22Rv1 (cell line): ENCODE measurements at regions not wholly inside any gene's neighbourhood (a gene's known extent, or its start where the extent isn't known, plus 50 kb on each side); places are given as distances from the start of the nearest gene placed in this dataset.
"Not testable (repeated sequence)": the region's sequence is repeated elsewhere in the genome, so short reads cannot be mapped to it uniquely, and the experiment has no call there.

Experiments used
- H3K27ac ChIP-seq: fragments of 450-650 bp; 2 replicates; pipeline ENCODE4 v1.5.1; 2017
- ZFX ChIP-seq: fragments of 450-650 bp; IDR thresholded peaks from 2 replicates; pipeline ENCODE4 v1.6.1; 2017; ENCODE audit warnings: antibody characterized with exemption, borderline replicate concordance
- TF ChIP-seq, protein P1 (sequence below): fragments of 450-650 bp; IDR thresholded peaks from 2 replicates; pipeline ENCODE4 v1.5.1; 2017; ENCODE audit warnings: mild to moderate bottlenecking

DNA sequence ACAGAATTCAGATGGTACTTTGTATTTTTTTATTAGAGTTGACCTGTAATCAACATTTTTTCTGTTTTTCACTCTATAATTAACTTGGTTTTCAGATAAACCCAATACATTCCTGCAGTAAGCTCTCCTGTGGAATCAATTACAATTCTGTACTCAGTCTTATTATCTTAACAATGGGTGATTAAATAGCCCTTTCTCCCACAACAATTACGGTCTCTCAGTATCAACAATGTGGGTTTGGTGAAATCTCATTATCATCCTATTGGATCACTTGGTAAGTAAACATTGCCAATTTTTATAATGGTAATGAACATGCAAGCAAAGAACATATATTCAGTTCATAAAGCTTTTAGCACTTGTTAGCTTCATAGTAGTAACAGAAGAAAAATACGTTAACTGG, 438.9 kb upstream of the EPHA7 start:
- no peak for TF ChIP-seq ZFX
- TF ChIP-seq, protein P1, sequence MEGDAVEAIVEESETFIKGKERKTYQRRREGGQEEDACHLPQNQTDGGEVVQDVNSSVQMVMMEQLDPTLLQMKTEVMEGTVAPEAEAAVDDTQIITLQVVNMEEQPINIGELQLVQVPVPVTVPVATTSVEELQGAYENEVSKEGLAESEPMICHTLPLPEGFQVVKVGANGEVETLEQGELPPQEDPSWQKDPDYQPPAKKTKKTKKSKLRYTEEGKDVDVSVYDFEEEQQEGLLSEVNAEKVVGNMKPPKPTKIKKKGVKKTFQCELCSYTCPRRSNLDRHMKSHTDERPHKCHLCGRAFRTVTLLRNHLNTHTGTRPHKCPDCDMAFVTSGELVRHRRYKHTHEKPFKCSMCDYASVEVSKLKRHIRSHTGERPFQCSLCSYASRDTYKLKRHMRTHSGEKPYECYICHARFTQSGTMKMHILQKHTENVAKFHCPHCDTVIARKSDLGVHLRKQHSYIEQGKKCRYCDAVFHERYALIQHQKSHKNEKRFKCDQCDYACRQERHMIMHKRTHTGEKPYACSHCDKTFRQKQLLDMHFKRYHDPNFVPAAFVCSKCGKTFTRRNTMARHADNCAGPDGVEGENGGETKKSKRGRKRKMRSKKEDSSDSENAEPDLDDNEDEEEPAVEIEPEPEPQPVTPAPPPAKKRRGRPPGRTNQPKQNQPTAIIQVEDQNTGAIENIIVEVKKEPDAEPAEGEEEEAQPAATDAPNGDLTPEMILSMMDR: no peak
- no peak overlapping the region for H3K27ac ChIP-seq

DNA sequence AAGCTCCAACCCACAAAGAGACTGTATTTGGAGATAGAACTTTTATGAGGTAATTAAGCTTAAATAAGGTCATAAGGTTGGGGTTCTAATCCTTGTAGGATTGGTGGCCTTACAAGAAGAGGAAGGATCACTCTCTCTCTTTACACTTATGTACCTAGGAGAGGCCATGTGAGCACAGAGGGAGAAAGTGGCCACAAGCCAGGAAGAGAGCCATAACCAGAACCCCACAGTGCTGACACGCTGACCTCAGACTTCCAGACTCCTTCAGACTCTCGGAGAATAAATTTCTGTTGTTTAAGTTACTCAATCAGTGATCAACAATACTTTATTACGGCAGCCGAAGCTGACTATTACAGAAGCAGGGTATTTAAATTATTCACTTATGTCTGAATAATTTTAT, 430.5 kb upstream of the EPHA7 start:
- TF ChIP-seq ZFX: no peak
- TF ChIP-seq, protein P1: no peak

DNA sequence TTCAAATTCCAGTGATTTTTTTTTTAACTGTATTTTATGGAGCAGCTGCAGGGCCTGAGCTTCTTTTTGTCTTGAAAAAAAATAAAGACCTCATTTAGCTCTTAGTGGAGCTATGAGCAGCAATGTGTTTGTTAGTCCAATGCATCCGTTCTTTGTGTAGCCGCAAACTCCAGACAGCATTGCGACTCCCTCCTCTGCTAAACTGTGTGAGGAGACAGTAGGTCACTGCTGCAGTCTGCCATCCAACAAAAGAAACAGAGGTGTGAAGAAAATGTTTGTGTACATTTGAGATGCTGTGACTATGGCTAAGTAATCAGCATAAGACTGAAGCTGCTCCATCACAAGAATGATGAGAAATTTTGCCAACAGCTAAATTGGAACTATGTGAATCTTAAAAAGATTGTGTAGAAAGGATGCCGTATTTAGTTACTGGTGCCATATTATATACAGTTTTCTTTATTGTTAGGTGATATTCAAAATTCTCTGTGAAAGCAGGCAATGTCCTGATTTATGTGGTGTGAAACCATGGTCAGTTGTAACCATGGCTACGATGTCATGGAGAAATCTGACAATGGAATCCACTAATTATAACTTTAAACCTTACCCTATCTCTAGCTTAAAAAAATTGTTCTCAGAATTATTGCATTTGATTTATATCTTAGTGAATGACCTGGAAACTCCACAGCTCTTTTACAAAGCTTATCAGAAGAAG, 428.8 kb upstream of the EPHA7 start:
- TF ChIP-seq ZFX: no peak
- no peak overlapping the region for H3K27ac ChIP-seq

More for the DNA sequence above, 430.5 kb upstream of the EPHA7 start:
- H3K27ac ChIP-seq: no peak overlapping the region

DNA sequence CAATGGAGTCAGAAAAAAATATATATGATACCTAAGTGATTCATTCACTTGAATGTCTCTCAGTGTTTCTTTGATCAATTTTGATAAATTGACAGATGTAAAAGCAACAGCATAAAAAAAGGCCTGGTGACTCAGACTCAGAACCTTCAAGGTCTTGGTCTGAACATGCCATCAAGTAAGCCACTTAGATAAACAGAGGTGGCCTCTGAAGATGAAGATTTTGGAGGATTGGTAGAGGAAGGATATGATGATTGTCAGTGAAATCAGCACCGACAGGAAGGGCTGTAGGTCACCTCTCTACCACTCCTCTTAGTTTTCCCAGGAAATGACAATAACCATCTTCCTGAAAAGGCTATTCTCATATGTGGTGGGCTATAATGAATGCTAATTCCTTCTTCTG, 422.8 kb upstream of the EPHA7 start:
- H3K27ac ChIP-seq: no peak overlapping the region
- TF ChIP-seq ZFX: no peak
- TF ChIP-seq, protein P1: no peak

DNA sequence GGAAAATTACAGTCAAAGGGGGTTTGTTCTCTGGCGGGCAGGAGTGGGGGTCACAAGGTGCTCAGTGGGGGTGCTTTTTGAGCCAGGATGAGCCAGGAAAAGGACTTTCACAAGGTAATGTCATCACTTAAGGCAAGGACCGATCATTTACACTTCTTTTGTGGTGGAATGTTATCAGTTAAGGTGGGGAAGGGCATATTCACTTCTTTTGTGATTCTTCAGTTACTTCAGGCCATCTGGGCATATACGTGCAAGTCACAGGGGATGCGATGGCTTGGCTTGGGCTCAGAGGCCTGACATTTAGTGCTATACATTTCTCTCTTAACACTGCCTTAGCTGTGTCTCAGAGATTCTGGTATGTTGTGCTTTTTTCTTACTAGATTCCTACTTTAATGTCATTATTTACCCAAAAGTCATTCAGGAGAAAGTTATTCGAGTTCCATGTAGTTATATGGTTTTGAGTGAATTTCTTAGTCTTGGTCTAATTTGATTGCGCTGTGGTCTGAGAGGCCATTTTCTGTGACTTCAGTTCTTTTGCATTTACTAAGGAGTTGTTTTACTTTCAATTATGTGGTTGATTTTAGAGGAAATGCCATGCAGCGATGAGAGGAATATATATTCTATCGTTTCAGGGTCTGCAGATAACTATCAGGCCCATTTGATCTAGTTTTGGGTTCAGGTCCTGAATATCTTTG, 416.2 kb upstream of the EPHA7 start:
- H3K27ac ChIP-seq: not testable (repeated sequence)

DNA sequence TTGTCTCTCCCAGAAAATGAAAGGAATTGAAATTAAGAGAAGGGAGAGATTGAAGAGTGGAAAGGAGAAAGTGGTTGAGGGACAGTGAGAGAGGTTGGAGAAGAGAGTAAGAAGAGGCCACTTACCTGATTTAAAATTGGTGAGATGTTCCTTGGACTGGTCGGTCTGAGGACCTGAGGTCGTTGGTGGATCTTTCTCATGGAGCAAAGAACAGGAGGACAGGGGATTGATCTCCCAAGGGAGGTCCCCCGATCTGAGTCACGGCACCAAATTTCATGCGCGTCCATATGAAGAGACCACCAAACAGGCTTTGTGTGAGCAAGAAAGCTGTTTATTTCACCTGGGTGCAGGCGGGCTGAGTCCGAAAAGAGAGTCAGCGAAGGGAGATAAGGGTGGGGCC, 415.7 kb upstream of the EPHA7 start:
- not testable (repeated sequence) for H3K27ac ChIP-seq

DNA sequence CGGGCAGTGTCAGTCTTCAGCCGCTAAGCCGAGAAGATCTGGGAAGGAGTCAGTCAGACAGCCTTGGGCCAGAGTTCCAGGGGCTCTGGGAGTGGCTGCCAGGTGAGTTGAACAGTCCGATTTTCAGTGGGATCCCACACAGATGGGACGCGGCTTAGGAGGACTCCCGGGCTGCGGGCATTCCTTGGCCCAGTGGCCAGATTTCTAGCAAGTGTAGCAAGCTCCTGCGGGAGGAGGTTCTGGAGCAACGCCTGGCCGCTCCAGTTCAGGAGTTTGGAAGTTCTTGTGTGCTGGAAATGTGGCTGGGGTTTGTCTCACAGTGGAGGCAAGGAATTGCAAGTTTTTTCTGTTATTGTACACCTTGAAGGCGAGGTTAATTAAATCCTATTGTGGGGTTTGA, 414.0 kb upstream of the EPHA7 start:
- H3K27ac ChIP-seq: not testable (repeated sequence)

DNA sequence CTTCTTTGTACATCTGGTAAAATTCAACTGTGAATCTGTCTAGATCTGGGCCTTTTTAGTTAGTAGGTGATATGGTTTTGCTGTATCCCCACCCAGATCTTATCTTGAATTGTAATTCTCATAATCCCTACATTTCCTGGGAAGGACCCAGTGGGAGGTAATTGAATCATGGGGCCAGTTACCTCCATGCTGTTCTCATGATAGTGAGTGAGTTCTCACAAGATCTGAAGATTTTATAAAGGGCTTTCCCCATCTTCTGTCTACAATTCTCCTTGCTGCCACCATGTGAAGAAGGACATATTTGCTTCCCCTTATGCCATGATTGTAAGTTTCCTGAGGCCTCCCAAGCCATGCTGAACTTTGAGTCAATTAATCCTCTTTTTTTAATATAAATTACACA, 410.4 kb upstream of the EPHA7 start:
- not testable (repeated sequence) for H3K27ac ChIP-seq

DNA sequence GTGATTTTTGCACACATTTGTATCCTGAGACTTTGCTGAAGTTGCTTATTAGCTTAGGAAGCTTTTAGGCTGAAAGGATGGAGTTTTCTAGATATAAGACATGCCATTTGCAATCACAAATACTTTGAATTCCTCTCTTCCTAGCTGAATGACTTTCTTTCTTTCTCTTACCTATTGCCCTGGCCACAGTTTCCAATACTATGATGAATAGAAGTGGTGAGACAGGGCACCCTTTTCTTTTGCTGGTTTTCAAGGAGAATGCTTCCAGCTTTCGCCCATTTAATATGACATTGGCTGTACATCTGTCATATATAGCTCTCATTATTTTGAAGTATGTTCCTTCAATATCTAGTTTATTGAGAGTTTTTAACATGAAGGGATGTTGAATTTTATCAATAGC, 409.6 kb upstream of the EPHA7 start:
- no peak overlapping the region for H3K27ac ChIP-seq
- TF ChIP-seq, protein P1: no peak
- no peak for TF ChIP-seq ZFX

DNA sequence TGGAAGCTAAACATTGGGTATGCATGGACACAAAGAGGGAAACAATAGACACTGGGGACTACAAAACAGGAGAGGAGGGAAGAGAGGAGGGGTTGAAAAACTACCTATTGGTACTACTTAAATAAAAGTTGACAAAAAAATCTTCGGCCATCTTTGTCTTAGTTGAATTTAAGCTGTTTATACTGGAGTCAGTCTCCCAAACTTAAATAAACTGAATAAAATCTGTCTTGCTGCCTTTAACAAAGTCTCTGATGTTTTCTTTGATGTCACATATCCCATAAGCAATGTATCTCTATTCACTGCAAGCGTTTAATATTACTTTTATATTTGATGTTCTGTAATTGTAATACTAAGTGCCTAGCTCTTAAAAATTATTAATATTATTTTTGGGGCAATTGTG, 409.2 kb upstream of the EPHA7 start:
- no peak overlapping the region for H3K27ac ChIP-seq
- TF ChIP-seq, protein P1: no peak
- TF ChIP-seq ZFX: no peak
